WTC11 (cell line): ENCODE measurements at regions not wholly inside any gene's neighbourhood (a gene's known extent, or its start where the extent isn't known, plus 50 kb on each side); places are given as distances from the start of the nearest gene placed in this dataset.

Source experiments
- ATF2 ChIP-seq: sonication (generic); formaldehyde crosslinking; IDR thresholded peaks from 2 replicates; pipeline ENCODE4 v1.8.1; 2022; ENCODE audit warnings: low read depth, missing genetic modification reagents, borderline replicate concordance
- CREB1 ChIP-seq: sonication (generic); formaldehyde crosslinking; IDR thresholded peaks from 2 replicates; pipeline ENCODE4 v1.8.0; 2023; ENCODE audit warnings: mild to moderate bottlenecking, missing genetic modification reagents
- CTCF ChIP-seq: fragments of 200-600 bp; IDR thresholded peaks from 2 replicates; pipeline ENCODE4 v1.8.0; 2022; ENCODE audit warnings: antibody characterized with exemption
- MAX ChIP-seq: sonication (generic); formaldehyde crosslinking; IDR thresholded peaks from 2 replicates; pipeline ENCODE4 v1.8.0; 2022; ENCODE audit warnings: mild to moderate bottlenecking, missing genetic modification reagents
- ZSCAN18 ChIP-seq: fragments of 250-450 bp; sonication (Bioruptor Pico); IDR thresholded peaks from 2 replicates; pipeline ENCODE4 v2.1.2; 2022; ENCODE audit warnings: mild to moderate bottlenecking, moderate library complexity

- TF ChIP-seq CREB1 (CRISPR knock-in tag) (no peak), ATF2 (CRISPR knock-in tag) (no peak), MAX (CRISPR knock-in tag) (no peak), CTCF (no peak), ZSCAN18 (no peak)
These were observed 418.6 kb downstream of the SLCO4C1 start for GRCh38 chr5:101877451-101877850.
